Bronchial epithelial cell (primary cell): ENCODE measurements at regions not wholly inside any gene's neighbourhood (a gene's known extent, or its start where the extent isn't known, plus 50 kb on each side); places are given as distances from the start of the nearest gene placed in this dataset.

ENCODE experiments used
- DNase-seq: peaks from one replicate; pipeline ENCODE4 v3.0.0-alpha.2; 2010; ENCODE audit warnings: low read depth
- FAIRE-seq: peaks from 2 replicates; lab custom pipeline; 2011; peaks lifted over from hg19 to GRCh38; lab: Jason Lieb, UNC
- H3K27me3 ChIP-seq: 2 replicates; pipeline ENCODE4 v1.5.1; 2011; ENCODE audit warnings: low read length; ENCODE audit not compliant: control insufficient read depth, insufficient read depth
- H3K36me3 ChIP-seq: 2 replicates; pipeline ENCODE4 v1.5.1; 2011; ENCODE audit warnings: low read length; ENCODE audit not compliant: control insufficient read depth, insufficient read depth
- H3K4me3 ChIP-seq: 2 replicates; pipeline ENCODE4 v1.5.1; 2011; ENCODE audit warnings: mild to moderate bottlenecking, low read depth, low read length, control low read depth
- TF ChIP-seq, protein P1 (sequence below): IDR thresholded peaks from 2 replicates; pipeline ENCODE4 v1.5.1; 2011; ENCODE audit warnings: mild to moderate bottlenecking, moderate library complexity, low read length, control low read depth, inconsistent platforms; ENCODE audit not compliant: insufficient read depth, severe bottlenecking

DNA sequence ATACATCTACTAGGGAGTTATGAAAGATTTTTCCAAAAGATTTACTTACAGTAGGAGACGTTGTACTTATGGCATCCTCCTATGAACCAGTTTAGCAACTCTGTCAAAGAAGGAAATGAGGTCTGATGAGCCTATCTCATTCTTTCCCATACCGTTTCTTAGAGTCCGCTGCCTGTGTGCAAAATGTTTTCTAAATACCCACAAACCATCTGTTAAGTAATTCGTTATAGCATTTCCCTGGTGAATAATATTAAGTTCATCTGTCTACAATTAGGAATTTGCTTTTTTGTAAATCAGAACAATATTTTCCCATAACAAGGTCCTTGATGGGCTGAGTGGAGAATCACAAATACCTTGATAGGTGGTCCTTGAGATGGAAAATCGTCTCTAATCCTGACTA lies 178.8 kb upstream of the TMTC4 start:
- DNase-seq: no peak
- no peak for FAIRE-seq
- no peaks in the 10 kb centered on the region for H3K36me3 ChIP-seq
- H3K4me3 ChIP-seq: no peak overlapping the region
- TF ChIP-seq, protein P1, sequence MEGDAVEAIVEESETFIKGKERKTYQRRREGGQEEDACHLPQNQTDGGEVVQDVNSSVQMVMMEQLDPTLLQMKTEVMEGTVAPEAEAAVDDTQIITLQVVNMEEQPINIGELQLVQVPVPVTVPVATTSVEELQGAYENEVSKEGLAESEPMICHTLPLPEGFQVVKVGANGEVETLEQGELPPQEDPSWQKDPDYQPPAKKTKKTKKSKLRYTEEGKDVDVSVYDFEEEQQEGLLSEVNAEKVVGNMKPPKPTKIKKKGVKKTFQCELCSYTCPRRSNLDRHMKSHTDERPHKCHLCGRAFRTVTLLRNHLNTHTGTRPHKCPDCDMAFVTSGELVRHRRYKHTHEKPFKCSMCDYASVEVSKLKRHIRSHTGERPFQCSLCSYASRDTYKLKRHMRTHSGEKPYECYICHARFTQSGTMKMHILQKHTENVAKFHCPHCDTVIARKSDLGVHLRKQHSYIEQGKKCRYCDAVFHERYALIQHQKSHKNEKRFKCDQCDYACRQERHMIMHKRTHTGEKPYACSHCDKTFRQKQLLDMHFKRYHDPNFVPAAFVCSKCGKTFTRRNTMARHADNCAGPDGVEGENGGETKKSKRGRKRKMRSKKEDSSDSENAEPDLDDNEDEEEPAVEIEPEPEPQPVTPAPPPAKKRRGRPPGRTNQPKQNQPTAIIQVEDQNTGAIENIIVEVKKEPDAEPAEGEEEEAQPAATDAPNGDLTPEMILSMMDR: no peak
- no peaks in the 10 kb centered on the region for H3K27me3 ChIP-seq

DNA sequence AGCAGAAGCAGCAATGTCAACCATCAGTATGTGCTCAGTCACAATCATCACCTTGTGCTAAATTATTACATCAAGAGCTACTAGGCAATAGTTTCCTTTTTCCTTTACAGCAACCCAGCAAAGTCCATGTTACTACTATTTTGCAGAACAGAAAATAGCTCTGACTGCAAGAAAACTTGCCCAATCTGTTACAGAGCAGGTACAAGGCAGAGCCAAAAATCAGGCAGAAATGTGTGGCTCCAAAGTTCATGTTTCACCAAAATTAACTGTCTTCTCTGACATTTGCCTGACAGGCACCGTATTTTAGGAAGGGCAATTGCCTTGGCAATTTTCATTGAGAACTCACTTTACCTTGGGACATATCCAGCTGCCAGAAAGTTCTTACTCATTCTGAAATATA lies 177.6 kb upstream of the TMTC4 start:
- Histone ChIP-seq H3K27me3 (no peaks in the 10 kb centered on the region), H3K4me3 (no peak overlapping the region), H3K36me3 (no peaks in the 10 kb centered on the region)
- no peak for DNase-seq
- TF ChIP-seq, protein P1: no peak
- FAIRE-seq: no peak

DNA sequence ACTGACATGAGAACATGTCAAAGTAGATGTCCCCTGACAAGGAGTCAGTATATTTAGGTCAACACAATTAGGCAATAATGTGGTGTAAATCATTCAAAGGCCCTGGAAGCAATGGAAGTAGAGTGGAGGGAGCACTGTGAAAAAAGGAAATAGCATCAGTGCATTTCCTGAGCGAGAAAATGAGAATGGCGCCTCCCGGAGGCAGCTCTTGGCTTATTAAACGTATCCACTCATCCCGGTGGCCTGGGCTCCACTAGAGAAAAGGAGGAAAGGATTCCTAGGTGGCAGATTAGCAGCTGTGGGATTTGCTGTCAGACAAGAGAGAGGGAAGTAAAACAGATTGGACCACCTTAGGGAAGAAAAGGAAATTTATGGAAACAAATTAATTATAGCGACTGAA lies 173.7 kb upstream of the TMTC4 start:
- Histone ChIP-seq H3K4me3 (no peak overlapping the region), H3K36me3 (no peaks in the 10 kb centered on the region), H3K27me3 (no peaks in the 10 kb centered on the region)
- TF ChIP-seq, protein P1: no peak
- FAIRE-seq: no peak
- no peak for DNase-seq

DNA sequence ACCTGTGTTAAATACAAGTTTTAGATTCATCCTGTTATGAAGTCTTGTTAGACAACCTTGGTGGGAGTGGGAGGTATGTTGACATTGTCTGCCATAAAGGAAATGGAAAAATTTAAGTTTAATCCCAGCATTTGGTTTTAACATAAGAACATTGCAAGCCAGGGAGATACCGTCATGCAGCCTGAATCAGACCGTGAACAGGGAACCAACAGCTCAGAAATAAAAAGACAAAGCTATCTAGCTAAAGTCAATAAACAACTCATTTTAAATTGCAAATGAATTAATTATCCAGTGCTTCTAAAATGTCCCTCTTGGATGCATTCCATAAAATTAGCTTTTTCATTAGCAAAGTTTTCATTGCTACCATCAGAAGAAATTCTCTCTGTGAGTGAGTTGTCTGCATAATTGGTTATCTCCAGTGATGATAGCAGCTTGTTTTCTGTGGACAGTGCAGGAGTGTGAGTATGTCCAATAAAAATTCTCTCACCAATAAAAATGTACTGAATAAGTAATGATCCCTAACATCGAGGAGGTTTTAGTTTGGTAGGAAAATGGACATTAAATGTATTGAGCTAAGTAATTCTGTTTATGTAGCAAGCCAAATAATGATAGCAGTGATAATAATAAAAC lies 170.6 kb upstream of the TMTC4 start:
- Histone ChIP-seq H3K27me3 (no peaks in the 10 kb centered on the region), H3K36me3 (no peaks in the 10 kb centered on the region), H3K4me3 (no peak overlapping the region)
- FAIRE-seq (no peak), DNase-seq (no peak)
- TF ChIP-seq, protein P1: no peak

DNA sequence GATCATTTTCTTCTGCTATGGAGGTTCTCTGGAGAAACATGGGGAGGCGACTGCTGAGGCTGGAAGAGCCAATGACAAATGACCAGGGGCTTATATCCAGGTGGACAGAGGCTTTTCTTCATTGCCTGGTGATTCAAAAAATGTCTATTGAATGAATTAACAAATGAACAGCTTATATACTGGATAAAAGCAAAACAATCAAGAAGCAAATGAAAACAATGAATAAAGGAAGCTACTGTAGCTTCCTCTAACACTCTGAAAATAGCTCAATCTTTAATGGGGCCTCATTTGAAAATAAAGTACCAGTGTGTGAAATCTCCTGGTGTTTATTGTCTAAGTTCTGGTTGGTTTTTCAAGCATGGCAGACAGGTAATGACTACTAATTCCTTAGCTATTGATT lies 167.5 kb upstream of the TMTC4 start:
- Histone ChIP-seq H3K36me3 (no peaks in the 10 kb centered on the region), H3K27me3 (no peaks in the 10 kb centered on the region), H3K4me3 (no peak overlapping the region)
- no peak for DNase-seq
- TF ChIP-seq, protein P1: no peak
- FAIRE-seq: no peak

DNA sequence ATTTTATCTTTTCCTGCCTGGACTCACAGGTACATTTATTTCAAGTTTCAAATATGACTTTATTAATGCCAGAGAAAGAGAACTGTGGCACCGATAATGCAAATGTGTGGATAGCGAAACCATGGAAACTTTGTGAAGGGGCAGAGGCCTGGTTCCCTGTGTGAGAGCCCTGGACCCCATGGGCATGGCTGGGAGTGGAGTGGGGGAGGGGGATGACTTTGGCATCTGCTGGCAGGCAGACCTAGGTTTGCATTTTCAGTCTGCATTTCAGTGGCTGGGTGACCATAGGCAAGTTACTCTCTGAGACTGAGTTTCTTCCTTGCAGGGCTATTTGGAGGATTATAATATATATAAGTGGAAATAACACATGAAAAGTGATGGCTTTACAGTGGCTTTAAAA lies 163.8 kb upstream of the TMTC4 start:
- no peak for FAIRE-seq
- TF ChIP-seq, protein P1: no peak
- no peaks in the 10 kb centered on the region for H3K36me3 ChIP-seq
- no peaks in the 10 kb centered on the region for H3K27me3 ChIP-seq
- no peak for DNase-seq
- H3K4me3 ChIP-seq: no peak overlapping the region
